GM21528 (cell line): ENCODE measurements at regions not wholly inside any gene's neighbourhood (a gene's known extent, or its start where the extent isn't known, plus 50 kb on each side); places are given as distances from the start of the nearest gene placed in this dataset.

Experiments
- ATAC-seq: cut with Tn5 transposase; IDR thresholded peaks from one replicate; pipeline ENCODE4 v1.9.1; 2021; ENCODE audit warnings: mild to moderate bottlenecking, moderate library complexity; ENCODE audit not compliant: unreplicated experiment, low FRiP score

GRCh38 chr22:49721211-49721763 is 106.4 kb downstream of the BRD1 start:
- ATAC-seq, result no peak

- ATAC-seq, result no peak
Observed at GRCh38 chr22:49720279-49720959, 107.3 kb downstream of the BRD1 start.

- ATAC-seq, result no peak
Observed at GRCh38 chr22:49719046-49719445, 108.6 kb downstream of the BRD1 start.

DNA sequence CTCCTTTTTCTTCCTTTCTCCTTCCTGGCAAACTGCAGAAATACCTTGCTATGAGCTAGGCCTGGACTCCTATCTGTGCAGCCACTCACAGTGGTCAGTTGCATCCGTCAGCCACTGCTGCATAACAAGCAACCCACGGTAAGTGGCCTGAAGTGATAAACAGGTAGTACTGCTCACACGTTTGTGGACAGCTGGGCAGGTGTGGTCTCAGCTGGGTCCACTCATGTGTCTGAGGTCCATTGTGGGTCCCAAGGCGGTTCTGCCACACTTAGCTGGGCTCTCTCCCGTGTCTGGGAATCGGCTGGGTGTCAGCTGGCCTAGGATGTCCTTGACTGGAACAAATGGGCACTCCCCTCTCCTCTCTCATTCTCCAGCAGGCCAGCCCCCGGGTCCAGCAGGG is 109.3 kb downstream of the BRD1 start:
- ATAC-seq, result no peak

GRCh38 chr22:49717322-49717919 is 110.3 kb downstream of the BRD1 start:
- no peak for ATAC-seq

DNA sequence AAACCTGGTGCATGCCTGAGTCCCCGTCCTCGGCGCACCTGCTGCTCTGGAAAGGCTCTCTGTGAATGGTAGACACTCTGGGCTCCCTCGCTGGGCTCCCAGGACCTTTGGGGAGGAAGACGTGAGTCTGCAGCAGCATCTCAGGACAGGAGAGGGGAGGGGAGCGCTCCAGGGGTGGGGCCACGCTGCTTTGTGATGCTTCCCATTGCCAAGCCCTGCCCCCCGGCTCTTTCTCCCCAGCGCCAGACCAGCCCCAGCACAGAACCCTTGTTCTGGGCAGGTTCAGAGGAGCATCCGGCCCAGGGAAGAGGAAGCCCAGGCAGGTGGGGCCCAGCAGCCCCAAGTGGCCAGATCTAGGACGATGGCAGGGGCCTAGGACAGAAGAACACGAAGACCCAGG is 111.2 kb downstream of the BRD1 start:
- ATAC-seq, result no peak

DNA sequence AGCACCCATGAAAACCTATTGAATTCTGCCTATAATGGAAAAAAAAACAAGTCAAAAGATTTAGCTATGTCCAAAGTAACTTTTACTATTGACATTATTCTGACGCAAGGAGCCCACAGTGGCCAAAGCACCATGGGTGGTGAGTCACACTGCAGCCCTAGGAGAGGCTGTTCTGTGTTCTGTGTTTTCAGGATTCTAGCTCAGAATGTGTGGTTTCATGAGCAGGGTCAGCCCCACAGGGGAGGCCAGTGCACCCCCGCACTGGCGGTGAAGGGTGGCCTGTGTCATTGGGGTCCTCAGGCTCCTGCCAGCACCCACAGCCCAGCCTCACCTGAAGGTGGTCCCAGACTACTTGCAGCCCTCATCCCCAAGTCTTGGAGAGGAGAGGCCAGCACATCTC is 112.2 kb downstream of the BRD1 start:
- ATAC-seq, result no peak

GRCh38 chr22:49713003-49713402 is 114.7 kb downstream of the BRD1 start:
- ATAC-seq, result no peak

- ATAC-seq, result no peak
Observed at GRCh38 chr22:49712195-49712791, 115.4 kb downstream of the BRD1 start.

- no peak for ATAC-seq
Observed at GRCh38 chr22:49710746-49711145, 116.9 kb downstream of the BRD1 start.

DNA sequence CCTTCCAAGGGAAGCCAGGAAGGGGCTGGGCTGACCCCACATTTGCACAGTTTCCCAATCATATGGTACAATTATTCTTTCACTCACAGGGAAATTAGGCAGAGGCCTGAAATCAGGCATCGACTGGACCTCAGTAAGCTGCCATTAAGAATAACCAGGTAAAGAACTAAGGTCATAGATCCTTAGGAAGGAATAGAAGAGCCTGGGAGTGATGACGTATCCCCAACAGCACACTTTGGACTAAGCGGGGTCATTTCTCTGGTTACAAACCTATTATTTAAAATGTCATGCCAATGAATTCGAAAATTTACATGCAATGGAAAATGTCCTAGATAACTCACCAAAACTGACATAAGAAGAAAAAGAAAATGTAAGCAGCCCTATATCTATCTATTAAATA is 118.2 kb downstream of the BRD1 start:
- no peak for ATAC-seq

DNA sequence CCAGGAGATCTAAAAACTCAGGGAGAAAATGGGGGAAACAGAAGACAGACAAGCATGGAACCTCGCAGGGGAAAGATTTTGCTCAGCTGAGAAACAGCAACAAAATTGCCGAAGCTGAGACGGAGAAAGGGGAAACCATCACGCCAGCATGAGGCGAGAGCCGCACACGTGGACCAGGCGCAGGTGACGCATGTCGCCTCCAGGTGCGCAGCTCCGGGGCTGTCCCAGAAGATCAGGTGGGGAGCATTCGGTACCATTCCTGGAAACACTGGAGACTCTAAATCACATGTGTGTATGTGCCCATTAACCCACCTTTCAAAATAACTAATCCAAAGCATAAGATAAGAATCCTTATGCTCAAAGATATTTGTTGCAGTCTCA is 121.7 kb downstream of the BRD1 start:
- no peak for ATAC-seq

DNA sequence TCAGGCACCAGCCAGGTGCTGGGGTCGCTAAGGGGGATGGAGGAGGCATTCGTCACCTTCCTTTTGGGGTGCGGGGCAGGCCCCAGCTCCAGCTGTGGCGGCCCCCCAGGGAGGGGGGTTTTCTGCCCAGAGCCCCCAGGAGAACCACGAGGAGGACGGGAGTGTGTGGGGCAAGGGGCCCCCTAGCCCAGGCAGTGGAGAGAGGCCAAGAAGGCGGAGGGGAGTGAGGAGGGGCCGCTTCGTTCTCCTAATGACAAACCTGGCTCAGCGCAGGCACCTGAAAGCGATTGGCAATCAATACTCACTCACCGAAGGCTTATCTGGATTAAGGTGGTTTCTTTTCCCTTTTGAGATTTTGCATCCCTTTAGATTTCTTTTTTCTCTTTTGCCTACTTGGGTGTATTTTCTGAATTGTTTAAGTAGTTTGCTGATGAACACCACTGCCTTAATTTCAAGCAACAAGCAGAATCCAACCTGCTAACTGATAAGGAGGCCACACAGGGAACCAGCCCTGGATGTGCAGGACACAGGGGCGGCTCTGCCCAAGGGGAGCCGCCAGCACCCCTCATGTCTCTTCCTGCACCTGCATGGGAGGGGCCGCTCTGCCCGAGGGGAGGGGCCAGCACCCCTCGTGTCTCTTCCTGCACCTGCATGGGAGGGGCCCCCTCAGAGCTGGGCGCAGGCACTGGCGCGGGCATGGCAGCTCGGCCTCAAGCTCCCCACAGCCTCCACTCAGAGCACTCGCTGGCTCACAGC is 122.3 kb downstream of the BRD1 start:
- ATAC-seq, result no peak

GRCh38 chr22:49704345-49705215 is 123.1 kb downstream of the BRD1 start:
- ATAC-seq, result no peak

GRCh38 chr22:49703990-49704344 is 123.7 kb downstream of the BRD1 start:
- ATAC-seq, result no peak

GRCh38 chr22:49703505-49703904 is 124.2 kb downstream of the BRD1 start:
- no peak for ATAC-seq

- ATAC-seq, result no peak
Observed at GRCh38 chr22:49702068-49702397, 125.6 kb downstream of the BRD1 start.

DNA sequence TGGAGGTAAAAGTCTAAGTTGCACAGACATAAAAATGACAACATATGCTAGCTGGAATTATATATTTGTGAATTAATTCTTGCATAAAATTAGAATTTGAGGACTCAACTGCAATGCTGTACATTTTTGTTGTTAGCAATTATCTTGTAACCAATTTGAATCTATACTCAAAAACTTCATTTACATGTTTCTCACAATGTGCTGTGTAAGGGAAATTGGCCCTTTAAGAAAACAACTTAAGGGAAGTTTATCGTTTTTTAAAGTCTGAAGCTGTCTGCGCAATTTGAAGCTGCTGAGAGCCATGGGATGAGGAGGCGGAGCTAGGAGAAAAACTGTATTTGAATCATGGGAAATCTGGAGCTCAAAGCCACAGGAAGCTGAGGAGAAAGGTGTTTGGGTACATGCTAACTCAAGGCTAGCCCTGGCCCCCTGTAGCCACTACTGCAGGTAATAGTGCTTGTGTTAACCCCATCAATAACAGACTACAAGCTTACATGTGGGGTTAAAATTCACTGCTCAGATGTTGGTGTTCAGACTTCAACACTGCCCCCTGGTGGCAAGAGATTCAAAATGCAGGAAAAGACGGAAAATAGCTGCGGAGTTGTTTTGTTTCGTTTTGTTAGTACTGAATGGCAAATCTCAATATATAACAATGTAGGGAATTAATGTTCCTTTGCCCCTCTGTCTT is 126.1 kb downstream of the BRD1 start:
- ATAC-seq, result no peak

DNA sequence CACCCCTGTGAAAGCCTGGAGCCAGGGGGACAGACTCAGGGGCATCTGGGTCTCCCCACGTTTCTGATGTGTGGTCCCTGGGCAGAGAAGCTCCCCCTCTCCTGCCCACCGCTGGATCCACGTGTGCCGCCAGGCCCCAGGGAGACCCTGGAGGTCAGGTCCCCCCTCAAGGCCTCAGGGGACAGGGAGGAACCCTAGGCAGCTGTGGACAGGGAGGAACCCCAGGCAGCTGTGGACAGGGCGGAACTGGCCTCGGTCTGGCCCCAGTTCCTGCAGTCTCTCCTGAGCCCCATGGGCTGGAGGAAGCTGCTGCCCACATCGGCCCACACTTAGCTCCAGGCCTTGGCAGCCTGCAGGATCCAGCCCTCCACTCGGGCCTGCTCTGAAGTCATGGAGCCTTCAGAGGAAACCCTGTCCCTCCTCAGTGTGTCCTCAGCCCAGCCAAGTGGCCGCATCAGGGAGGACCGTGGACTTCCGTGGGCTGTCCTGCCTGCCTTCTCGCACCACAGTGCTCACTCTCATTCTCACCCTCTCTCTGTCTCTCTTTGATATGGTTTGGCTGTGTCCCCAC is 127.7 kb downstream of the BRD1 start:
- no peak for ATAC-seq

DNA sequence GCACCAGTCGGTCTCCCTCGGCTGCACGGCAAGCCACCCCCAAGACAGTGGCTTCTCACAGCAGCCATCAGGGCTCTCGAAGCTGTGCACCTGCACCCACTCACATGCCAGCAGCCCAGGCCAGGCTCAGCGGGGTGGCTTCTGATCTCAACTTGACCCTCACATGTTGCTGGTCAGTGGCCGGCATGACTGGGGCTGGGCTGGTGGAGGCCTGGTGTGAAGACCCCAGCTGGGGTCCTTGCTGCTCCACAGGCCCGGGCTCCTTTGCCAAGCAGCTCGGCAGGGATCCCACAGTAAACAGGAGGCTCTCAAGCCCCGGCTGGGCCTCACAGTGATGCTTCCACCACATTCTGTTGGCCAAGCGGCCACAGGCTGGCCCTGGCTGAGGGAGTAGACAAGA is 128.2 kb downstream of the BRD1 start:
- ATAC-seq, result no peak
